ENCODE measurements at regions not wholly inside any gene's neighbourhood (a gene's known extent, or its start where the extent isn't known, plus 50 kb on each side); places are given as distances from the start of the nearest gene placed in this dataset.

DNA sequence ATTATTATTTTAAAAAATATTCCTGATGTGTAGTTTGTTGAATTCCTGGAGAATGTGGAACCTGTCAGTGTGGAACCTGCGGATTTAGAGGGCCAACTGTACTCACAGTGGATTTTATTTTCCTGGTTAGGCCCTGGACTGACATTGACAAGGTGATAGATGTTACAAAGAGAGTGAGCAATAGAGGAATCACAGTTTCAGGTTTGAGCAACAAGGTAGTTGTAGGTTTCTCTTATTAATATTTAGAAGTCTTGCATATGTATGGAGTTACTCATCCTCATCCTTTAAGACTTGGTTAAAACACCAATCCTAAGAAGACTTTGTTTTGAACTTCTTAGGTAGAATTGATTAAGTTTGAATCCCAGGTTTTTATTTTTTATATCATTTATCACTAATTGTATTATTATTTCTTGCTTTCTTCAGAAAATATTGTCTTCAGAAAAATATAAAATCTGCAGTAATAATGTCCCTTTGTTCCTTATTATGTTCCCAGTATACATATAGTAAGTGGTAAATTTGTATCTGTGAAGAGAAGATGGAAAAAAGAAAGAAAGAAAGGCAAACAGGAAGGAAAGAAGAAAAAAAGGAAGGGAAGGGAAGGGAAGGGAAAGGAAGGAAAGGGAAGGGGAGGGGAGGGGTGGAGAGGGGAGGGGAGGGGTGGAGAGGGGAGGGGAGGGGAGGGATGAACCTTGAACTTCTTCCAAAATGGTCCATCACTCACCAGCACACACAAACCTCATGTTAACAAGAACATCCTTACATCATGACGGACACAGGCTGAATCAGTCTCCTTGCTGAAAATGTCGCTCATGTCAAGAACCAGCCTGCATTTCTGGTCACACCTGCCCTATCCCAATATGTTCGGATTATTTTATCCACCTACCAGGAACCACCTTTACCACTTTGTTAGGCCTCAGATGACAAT is 867.2 kb downstream of the CDH11 start:
- TF ChIP-seq CTCF (IDR thresholded peaks at IDR 0.05): no peak
- DNase-seq (ENCODE audit: low spot score in 2 of 2): no peak
- Histone ChIP-seq H3K36me3 (no peaks in the 10 kb centered on the region), H3K4me3 (no peak overlapping the region), H3K27ac (no peak overlapping the region), H3K4me1 (no peaks in the 10 kb centered on the region), H3K9me3 (no peaks in the 10 kb centered on the region), H3K27me3 (no peaks in the 10 kb centered on the region)
- intact Hi-C loops (cut with DNase I): no loop called here

DNA sequence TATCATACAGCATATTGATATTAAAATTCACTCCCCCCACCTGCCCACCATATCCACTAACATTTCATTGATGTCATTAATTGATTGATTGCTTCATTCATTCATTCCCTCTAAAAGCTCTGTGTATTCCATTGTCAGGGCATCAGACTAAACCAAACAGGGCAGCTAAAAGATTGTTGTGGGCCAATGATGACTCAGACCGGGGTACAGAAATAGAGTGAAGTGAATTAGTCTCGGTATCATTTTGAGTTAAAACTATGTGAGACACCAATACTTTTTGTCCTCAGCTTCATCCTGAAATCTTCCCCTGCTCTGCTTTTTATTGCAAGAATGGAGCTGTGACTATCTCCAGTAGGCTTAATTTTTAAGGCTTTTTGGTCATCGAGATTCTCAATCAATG is 868.3 kb downstream of the CDH11 start:
- H3K27ac ChIP-seq: no peak overlapping the region
- no peaks in the 10 kb centered on the region for H3K4me1 ChIP-seq
- H3K27me3 ChIP-seq: no peaks in the 10 kb centered on the region
- H3K9me3 ChIP-seq: no peaks in the 10 kb centered on the region
- no peaks in the 10 kb centered on the region for H3K36me3 ChIP-seq
- no peak for DNase-seq (ENCODE audit: low spot score in 2 of 2)
- H3K4me3 ChIP-seq: no peak overlapping the region
- intact Hi-C loops (cut with DNase I): no loop called here
- TF ChIP-seq CTCF (IDR thresholded peaks at IDR 0.05): no peak

GRCh38 chr16:64253096-64253495 is 868.8 kb downstream of the CDH11 start:
- no peaks in the 10 kb centered on the region for H3K27me3 ChIP-seq
- no peak for DNase-seq (ENCODE audit: low spot score in 2 of 2)
- H3K27ac ChIP-seq: no peak overlapping the region
- H3K4me3 ChIP-seq: no peak overlapping the region
- no peaks in the 10 kb centered on the region for H3K36me3 ChIP-seq
- no peak for TF ChIP-seq CTCF (IDR thresholded peaks at IDR 0.05)
- no peaks in the 10 kb centered on the region for H3K9me3 ChIP-seq
- no peaks in the 10 kb centered on the region for H3K4me1 ChIP-seq
- intact Hi-C loops (cut with DNase I): no loop called here

DNA sequence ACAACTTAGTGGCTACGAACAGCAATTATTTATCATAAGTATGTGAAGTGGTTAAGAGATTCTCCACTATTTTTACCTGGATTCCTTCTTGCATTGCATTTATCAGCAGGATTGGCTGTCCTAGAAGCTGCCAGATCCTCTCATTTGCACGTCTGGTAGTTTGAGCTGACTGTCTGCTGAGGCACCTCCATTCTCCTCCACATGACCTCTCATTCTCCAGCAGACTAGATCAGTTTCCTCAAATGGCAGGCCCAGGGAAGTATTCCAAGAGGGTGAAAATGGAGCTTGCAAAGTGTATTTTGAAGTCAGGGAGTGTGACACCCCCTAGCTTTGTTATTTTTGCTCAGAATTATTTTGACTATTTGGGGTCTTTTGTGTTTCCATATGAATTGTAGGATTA is 870.1 kb downstream of the CDH11 start:
- Histone ChIP-seq H3K27ac (no peak overlapping the region), H3K27me3 (no peaks in the 10 kb centered on the region), H3K36me3 (no peaks in the 10 kb centered on the region), H3K9me3 (no peaks in the 10 kb centered on the region), H3K4me3 (no peak overlapping the region), H3K4me1 (no peaks in the 10 kb centered on the region)
- no peak for TF ChIP-seq CTCF (IDR thresholded peaks at IDR 0.05)
- intact Hi-C loops (cut with DNase I): no loop called here
- no peak for DNase-seq (ENCODE audit: low spot score in 2 of 2)

GRCh38 chr16:64250866-64251265 is 871.0 kb downstream of the CDH11 start:
- no peak for DNase-seq (ENCODE audit: low spot score in 2 of 2)
- no peaks in the 10 kb centered on the region for H3K4me1 ChIP-seq
- no peaks in the 10 kb centered on the region for H3K27me3 ChIP-seq
- intact Hi-C loops (cut with DNase I): no loop called here
- no peak overlapping the region for H3K27ac ChIP-seq
- no peak for TF ChIP-seq CTCF (IDR thresholded peaks at IDR 0.05)
- no peak overlapping the region for H3K4me3 ChIP-seq
- no peaks in the 10 kb centered on the region for H3K9me3 ChIP-seq
- no peaks in the 10 kb centered on the region for H3K36me3 ChIP-seq

Data from ascending aorta (tissue), 2 donors.